ENCODE measurements at regions not wholly inside any gene's neighbourhood (a gene's known extent, or its start where the extent isn't known, plus 50 kb on each side); places are given as distances from the start of the nearest gene placed in this dataset.
"Not testable (repeated sequence)": the region's sequence is repeated elsewhere in the genome, so short reads cannot be mapped to it uniquely, and the experiment has no call there.

DNA sequence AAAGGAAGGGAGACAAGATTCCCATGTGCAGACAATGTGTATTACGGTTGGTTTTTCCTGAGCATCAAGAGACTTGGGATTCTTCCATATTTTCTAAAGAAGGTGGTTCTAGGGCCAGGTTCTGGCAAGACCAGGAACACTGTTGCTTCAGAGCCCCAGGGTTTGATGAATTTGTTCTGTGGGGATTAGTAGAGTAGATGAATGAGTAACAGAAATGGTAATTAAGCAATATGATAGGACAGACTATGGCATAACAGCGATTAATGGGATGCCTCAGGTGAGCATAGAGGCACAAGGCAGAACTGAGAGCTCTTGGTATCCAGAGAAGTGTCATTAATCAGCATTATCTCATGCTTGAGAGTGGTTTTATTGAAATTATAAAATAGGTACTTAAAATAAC lies 82.8 kb upstream of the PNPT1 start:
- Histone ChIP-seq H3K4me1 (no peaks in the 10 kb centered on the region), H3K36me3 (no peaks in the 10 kb centered on the region), H3K27me3 (no peaks in the 10 kb centered on the region), H3K4me3 (no peak overlapping the region), H3K27ac (no peak overlapping the region), H3K9me3 (no peaks in the 10 kb centered on the region)
- TF ChIP-seq, protein P1, sequence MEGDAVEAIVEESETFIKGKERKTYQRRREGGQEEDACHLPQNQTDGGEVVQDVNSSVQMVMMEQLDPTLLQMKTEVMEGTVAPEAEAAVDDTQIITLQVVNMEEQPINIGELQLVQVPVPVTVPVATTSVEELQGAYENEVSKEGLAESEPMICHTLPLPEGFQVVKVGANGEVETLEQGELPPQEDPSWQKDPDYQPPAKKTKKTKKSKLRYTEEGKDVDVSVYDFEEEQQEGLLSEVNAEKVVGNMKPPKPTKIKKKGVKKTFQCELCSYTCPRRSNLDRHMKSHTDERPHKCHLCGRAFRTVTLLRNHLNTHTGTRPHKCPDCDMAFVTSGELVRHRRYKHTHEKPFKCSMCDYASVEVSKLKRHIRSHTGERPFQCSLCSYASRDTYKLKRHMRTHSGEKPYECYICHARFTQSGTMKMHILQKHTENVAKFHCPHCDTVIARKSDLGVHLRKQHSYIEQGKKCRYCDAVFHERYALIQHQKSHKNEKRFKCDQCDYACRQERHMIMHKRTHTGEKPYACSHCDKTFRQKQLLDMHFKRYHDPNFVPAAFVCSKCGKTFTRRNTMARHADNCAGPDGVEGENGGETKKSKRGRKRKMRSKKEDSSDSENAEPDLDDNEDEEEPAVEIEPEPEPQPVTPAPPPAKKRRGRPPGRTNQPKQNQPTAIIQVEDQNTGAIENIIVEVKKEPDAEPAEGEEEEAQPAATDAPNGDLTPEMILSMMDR (IDR thresholded peaks at IDR 0.05) = no peak
- DNase-seq (ENCODE audit: low spot score) = no peak

GRCh38 chr2:55775828-55776227 lies 82.2 kb upstream of the PNPT1 start:
- TF ChIP-seq, protein P1 (IDR thresholded peaks at IDR 0.05) = no peak
- Histone ChIP-seq H3K27me3 (no peaks in the 10 kb centered on the region), H3K27ac (no peak overlapping the region), H3K9me3 (no peaks in the 10 kb centered on the region), H3K4me3 (no peak overlapping the region), H3K4me1 (no peaks in the 10 kb centered on the region), H3K36me3 (no peaks in the 10 kb centered on the region)
- DNase-seq (ENCODE audit: low spot score) = no peak

DNA sequence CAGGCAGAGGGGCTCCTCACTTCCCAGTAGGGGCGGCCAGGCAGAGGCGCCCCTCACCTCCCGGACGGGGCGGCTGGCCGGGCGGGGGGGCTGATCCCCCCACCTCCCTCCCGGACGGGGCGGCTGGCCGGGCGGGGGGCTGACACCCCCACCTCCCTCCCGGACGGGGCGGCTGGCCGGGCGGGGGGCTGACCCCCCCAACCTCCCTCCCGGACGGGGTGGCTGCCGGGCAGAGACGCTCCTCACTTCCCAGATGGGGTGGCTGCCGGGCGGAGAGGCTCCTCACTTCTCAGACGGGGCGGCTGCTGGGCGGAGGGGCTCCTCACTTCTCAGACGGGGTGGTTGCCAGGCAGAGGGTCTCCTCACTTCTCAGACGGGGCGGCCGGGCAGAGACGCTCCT lies 80.0 kb upstream of the PNPT1 start:
- not testable (repeated sequence) for H3K4me3 ChIP-seq; H3K27me3 ChIP-seq; H3K9me3 ChIP-seq; H3K36me3 ChIP-seq; DNase-seq (ENCODE audit: low spot score); H3K27ac ChIP-seq; H3K4me1 ChIP-seq

DNA sequence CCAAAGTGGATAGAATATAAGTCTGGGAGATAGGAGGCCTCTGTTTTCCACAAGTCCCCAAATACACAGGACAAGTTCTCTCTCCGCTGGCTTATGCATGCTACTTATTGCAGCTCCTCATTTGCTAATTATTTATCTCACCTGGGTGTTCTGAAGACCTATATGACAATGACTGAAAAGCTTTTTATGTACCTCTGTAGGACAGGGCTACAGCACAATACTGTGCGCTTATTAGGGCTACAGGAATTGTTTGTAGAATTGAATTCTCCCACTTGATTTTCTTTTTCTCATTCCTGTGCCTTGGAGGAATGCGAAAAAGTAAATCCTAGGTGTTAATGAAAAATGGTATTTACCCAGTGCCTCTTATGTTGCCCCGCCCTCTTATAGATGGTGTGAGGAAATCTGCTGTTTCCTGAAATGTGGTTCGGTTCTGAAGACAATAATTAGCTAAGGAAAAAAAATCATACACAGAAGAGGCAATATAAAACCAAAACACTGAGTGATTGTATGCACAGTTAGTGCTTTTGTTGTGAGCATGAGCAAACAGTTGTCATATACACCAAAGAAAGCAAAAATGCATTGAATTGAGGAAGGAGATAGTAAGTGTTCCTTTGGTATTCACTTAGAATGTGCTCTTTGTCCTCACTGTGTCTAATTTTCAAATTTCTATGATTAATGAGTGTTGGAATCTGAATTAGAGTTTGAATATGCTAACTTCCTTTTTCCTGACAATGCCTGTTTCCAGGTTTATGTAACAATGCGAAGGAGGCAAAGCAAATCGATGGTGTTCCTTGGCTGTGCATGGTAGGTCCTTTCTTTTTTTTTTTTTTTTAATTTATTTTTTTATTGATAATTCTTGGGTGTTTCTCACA lies 78.7 kb upstream of the PNPT1 start:
- Histone ChIP-seq H3K36me3 (no peaks in the 10 kb centered on the region), H3K4me1 (no peaks in the 10 kb centered on the region), H3K9me3 (no peaks in the 10 kb centered on the region), H3K27ac (no peak overlapping the region), H3K27me3 (no peaks in the 10 kb centered on the region), H3K4me3 (no peak overlapping the region)
- TF ChIP-seq, protein P1 (IDR thresholded peaks at IDR 0.05) = no peak
- no peak for DNase-seq (ENCODE audit: low spot score)

DNA sequence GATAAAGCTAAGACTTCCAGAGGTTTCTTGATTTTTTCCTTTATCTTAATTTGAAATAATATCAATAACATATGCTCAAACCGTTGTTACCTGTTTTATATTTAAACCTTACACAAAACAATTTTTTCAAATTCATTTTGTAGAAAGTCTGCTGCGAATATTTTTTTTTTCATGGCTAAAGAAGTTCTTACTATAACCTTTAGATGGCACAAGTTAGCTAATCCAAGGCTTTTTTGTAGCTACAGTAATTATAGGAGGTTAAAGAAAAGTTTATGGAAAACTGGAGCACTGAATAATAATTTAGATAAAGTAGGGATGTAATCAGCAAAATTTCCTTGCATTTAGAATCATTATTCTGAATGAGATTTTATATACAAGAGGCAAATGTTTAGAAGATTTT lies 78.0 kb upstream of the PNPT1 start:
- Histone ChIP-seq H3K36me3 (no peaks in the 10 kb centered on the region), H3K4me1 (no peaks in the 10 kb centered on the region), H3K27me3 (no peaks in the 10 kb centered on the region), H3K4me3 (no peak overlapping the region), H3K9me3 (no peaks in the 10 kb centered on the region), H3K27ac (no peak overlapping the region)
- no peak for DNase-seq (ENCODE audit: low spot score)
- TF ChIP-seq, protein P1 (IDR thresholded peaks at IDR 0.05) = peak; percentile 51 to 77

DNA sequence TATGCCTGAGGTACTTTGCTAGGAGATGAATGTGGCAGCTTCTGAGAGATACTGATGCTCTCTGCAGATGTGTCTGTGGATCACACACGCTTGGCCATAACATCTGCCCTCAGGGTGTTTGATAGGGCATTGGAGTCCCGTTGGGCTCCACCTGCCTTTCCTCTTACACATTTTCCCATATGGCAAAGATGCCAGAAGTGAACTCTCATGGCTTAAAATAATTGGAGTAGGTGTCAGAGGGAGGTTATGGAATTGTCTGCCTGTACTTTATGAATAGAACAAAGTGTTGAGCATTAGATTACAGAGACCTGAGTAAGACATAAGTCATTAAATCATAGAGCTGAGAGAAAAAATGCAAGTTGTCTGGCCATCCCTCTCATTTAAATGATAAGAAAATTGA lies 75.3 kb upstream of the PNPT1 start:
- H3K9me3 ChIP-seq = no peaks in the 10 kb centered on the region
- TF ChIP-seq, protein P1 (IDR thresholded peaks at IDR 0.05) = no peak
- no peak overlapping the region for H3K4me3 ChIP-seq
- no peaks in the 10 kb centered on the region for H3K4me1 ChIP-seq
- no peaks in the 10 kb centered on the region for H3K36me3 ChIP-seq
- no peak overlapping the region for H3K27ac ChIP-seq
- no peaks in the 10 kb centered on the region for H3K27me3 ChIP-seq
- DNase-seq (ENCODE audit: low spot score) = no peak
